ENCODE measurements at regions not wholly inside any gene's neighbourhood (a gene's known extent, or its start where the extent isn't known, plus 50 kb on each side); places are given as distances from the start of the nearest gene placed in this dataset.

- TF ChIP-seq CTCF (IDR thresholded peaks at IDR 0.05; ENCODE audit: low read depth, low read length), result no peak
- no peak for TF ChIP-seq EZH2phosphoT487 (IDR thresholded peaks at IDR 0.05; ENCODE audit: low read depth)
- Histone ChIP-seq H3K36me3 (replicated peaks; ENCODE audit: low read depth, low read length) (no peaks in the 10 kb centered on the region), H2AFZ (ENCODE audit: low read depth, low read length) (no peak overlapping the region), H3K9me3 (ENCODE audit: insufficient read depth, low read length) (no peaks in the 10 kb centered on the region), H3K27me3 (ENCODE audit: low read depth, low read length) (no peaks in the 10 kb centered on the region), H3K79me2 (ENCODE audit: low read length) (no peaks in the 10 kb centered on the region), H3K4me2 (ENCODE audit: low read length) (no peak overlapping the region), H3K4me1 (ENCODE audit: low read length) (no peaks in the 10 kb centered on the region), H3K4me3 (ENCODE audit: low read length) (no peak overlapping the region), H3K9ac (ENCODE audit: low read length) (no peak overlapping the region), H4K20me1 (ENCODE audit: insufficient read depth, low read length) (no peaks in the 10 kb centered on the region), H3K27ac (ENCODE audit: low read length) (no peak overlapping the region)
Measured at GRCh38 chr11:91314521-91314920, 910.1 kb upstream of the FAT3 start.

GRCh38 chr11:91312541-91312940 lies 912.1 kb upstream of the FAT3 start:
- Histone ChIP-seq H3K4me3 (ENCODE audit: low read length) (no peak overlapping the region), H2AFZ (ENCODE audit: low read depth, low read length) (no peak overlapping the region), H3K27ac (ENCODE audit: low read length) (no peak overlapping the region), H3K27me3 (ENCODE audit: low read depth, low read length) (no peaks in the 10 kb centered on the region), H3K79me2 (ENCODE audit: low read length) (no peaks in the 10 kb centered on the region), H3K9me3 (ENCODE audit: insufficient read depth, low read length) (no peaks in the 10 kb centered on the region), H3K9ac (ENCODE audit: low read length) (no peak overlapping the region), H3K4me2 (ENCODE audit: low read length) (no peak overlapping the region), H3K4me1 (ENCODE audit: low read length) (no peaks in the 10 kb centered on the region), H4K20me1 (ENCODE audit: insufficient read depth, low read length) (no peaks in the 10 kb centered on the region), H3K36me3 (replicated peaks; ENCODE audit: low read depth, low read length) (no peaks in the 10 kb centered on the region)
- TF ChIP-seq CTCF (IDR thresholded peaks at IDR 0.05; ENCODE audit: low read depth, low read length) (no peak), EZH2phosphoT487 (IDR thresholded peaks at IDR 0.05; ENCODE audit: low read depth) (no peak)

- H3K4me2 ChIP-seq (ENCODE audit: low read length), result no peak overlapping the region
- no peaks in the 10 kb centered on the region for H3K27me3 ChIP-seq (ENCODE audit: low read depth, low read length)
- no peak overlapping the region for H3K9ac ChIP-seq (ENCODE audit: low read length)
- no peaks in the 10 kb centered on the region for H3K4me1 ChIP-seq (ENCODE audit: low read length)
- no peaks in the 10 kb centered on the region for H4K20me1 ChIP-seq (ENCODE audit: insufficient read depth, low read length)
- H3K27ac ChIP-seq (ENCODE audit: low read length), result no peak overlapping the region
- no peak overlapping the region for H3K4me3 ChIP-seq (ENCODE audit: low read length)
- H3K9me3 ChIP-seq (ENCODE audit: insufficient read depth, low read length), result no peaks in the 10 kb centered on the region
- H2AFZ ChIP-seq (ENCODE audit: low read depth, low read length), result no peak overlapping the region
- no peaks in the 10 kb centered on the region for H3K79me2 ChIP-seq (ENCODE audit: low read length)
- TF ChIP-seq CTCF (IDR thresholded peaks at IDR 0.05; ENCODE audit: low read depth, low read length) (no peak), EZH2phosphoT487 (IDR thresholded peaks at IDR 0.05; ENCODE audit: low read depth) (no peak)
- no peaks in the 10 kb centered on the region for H3K36me3 ChIP-seq (replicated peaks; ENCODE audit: low read depth, low read length)
Measured at GRCh38 chr11:91310085-91310484, 914.5 kb upstream of the FAT3 start.

- peaks cover 5% of the 10 kb centered on the region; the same call in 1 of the 2 replicates for H3K4me1 ChIP-seq (ENCODE audit: low read length)
- no peak overlapping the region for H2AFZ ChIP-seq (ENCODE audit: low read depth, low read length)
- H3K27ac ChIP-seq (ENCODE audit: low read length), result no peak overlapping the region
- no peaks in the 10 kb centered on the region for H3K27me3 ChIP-seq (ENCODE audit: low read depth, low read length)
- H3K79me2 ChIP-seq (ENCODE audit: low read length), result no peaks in the 10 kb centered on the region
- no peak for TF ChIP-seq EZH2phosphoT487 (IDR thresholded peaks at IDR 0.05; ENCODE audit: low read depth)
- TF ChIP-seq CTCF (IDR thresholded peaks at IDR 0.05; ENCODE audit: low read depth, low read length), result no peak
- H3K4me3 ChIP-seq (ENCODE audit: low read length), result no peak overlapping the region
- no peaks in the 10 kb centered on the region for H3K9me3 ChIP-seq (ENCODE audit: insufficient read depth, low read length)
- H4K20me1 ChIP-seq (ENCODE audit: insufficient read depth, low read length), result no peaks in the 10 kb centered on the region
- no peaks in the 10 kb centered on the region for H3K36me3 ChIP-seq (replicated peaks; ENCODE audit: low read depth, low read length)
- H3K4me2 ChIP-seq (ENCODE audit: low read length), result no peak overlapping the region
- H3K9ac ChIP-seq (ENCODE audit: low read length), result no peak overlapping the region
Measured at GRCh38 chr11:91308069-91308468, 916.5 kb upstream of the FAT3 start.
